H7 (cell line): ENCODE measurements at regions not wholly inside any gene's neighbourhood (a gene's known extent, or its start where the extent isn't known, plus 50 kb on each side); places are given as distances from the start of the nearest gene placed in this dataset.
"Not testable (repeated sequence)": the region's sequence is repeated elsewhere in the genome, so short reads cannot be mapped to it uniquely, and the experiment has no call there.

Experiments used
- DNase-seq: peaks from one replicate; pipeline ENCODE4 v3.0.0; 2012
- H3K27me3 ChIP-seq: 2 replicates; pipeline ENCODE4 v1.6.0; 2011; ENCODE audit warnings: mild to moderate bottlenecking, low read length; ENCODE audit not compliant: control insufficient read depth, insufficient read depth
- H3K36me3 ChIP-seq: replicated peaks from 2 replicates; pipeline ENCODE4 v1.5.1; 2011; ENCODE audit warnings: low read length; ENCODE audit not compliant: control insufficient read depth, insufficient read depth
- H3K4me3 ChIP-seq: 2 replicates; pipeline ENCODE4 v1.5.1; 2011; ENCODE audit warnings: low read depth, mild to moderate bottlenecking, control low read depth, low read length, moderate library complexity; ENCODE audit not compliant: insufficient read depth

DNA sequence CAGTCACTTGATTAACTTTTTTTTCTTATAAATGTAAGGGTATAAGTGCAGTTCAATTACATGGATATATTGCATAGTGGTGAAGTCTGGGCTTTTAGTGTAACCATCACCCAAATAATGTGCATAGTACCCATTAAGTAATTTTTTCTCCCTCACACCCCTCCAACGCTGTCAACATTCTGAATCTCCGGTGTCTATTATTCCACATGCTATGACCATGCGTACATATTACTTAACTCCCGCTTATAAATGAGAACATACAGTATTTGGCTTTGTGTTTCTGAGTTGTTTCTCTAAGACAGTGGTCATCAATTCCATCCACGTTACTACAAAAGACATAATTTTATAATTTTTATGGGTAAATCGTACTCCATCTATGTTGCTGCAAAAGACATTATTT is 1191.1 kb downstream of the NCAM2 start:
- no peaks in the 10 kb centered on the region for H3K27me3 ChIP-seq
- no peak overlapping the region for H3K4me3 ChIP-seq
- no peak for DNase-seq
- no peaks in the 10 kb centered on the region for H3K36me3 ChIP-seq

DNA sequence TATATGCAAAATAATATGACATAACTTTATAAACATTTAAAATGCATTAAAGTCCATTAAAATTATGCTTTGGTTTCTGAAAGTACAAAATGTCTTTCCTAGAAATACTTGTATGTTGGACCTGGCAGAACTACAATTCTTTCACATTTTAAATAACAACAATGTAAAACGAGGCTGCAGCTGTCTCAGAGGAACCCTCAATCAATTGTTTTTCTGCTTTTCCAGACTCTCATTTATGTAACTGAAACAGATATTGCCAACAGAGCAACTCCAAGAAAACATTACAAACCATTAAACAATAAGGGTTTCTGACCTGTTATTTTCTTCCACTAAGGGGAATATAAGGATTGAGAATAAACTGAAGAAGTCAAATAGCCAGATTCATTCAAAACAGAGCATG is 1193.4 kb downstream of the NCAM2 start:
- H3K4me3 ChIP-seq = no peak overlapping the region
- DNase-seq = no peak
- no peaks in the 10 kb centered on the region for H3K27me3 ChIP-seq
- H3K36me3 ChIP-seq = no peaks in the 10 kb centered on the region

DNA sequence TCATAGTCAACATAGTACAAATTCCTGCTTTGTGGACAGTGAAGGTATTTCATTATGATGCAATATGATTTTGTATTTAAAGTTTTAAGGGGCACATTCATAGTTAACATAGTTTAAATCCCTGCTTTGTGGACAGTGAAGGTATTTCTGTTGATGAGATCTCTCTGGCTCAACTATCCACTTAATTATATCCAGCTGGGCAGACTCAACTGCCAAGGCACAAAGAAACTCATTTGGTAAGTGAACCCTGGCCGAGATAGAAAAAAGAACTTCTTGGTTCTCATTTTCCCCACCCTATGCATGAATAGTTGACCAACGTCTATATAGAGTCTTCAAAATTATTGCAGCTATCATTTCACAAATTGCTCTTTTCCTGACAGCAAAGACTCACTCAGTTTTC is 1194.6 kb downstream of the NCAM2 start:
- DNase-seq = no peak
- no peak overlapping the region for H3K4me3 ChIP-seq
- H3K36me3 ChIP-seq = no peaks in the 10 kb centered on the region
- no peaks in the 10 kb centered on the region for H3K27me3 ChIP-seq

DNA sequence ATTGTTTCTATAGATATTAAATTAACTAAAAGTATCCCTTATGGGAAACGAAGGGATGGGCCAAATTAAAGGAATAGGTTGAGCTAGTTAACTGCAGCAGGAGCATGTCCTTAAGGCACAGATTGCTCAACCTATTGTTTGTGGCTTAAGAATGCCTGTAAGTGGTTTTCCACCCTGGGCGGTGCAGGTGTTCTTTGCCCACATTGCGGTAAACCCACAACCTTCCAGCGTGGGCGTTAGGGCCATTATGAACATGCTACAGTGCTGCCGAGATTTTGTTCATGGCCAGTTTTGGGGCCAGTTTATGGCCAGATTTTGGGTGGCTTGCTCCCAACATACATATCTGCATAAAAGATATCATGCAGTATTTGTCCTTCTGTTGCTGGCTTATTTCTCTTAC is 1196.8 kb downstream of the NCAM2 start:
- H3K27me3 ChIP-seq, H3K4me3 ChIP-seq, DNase-seq, H3K36me3 ChIP-seq: not testable (repeated sequence)

DNA sequence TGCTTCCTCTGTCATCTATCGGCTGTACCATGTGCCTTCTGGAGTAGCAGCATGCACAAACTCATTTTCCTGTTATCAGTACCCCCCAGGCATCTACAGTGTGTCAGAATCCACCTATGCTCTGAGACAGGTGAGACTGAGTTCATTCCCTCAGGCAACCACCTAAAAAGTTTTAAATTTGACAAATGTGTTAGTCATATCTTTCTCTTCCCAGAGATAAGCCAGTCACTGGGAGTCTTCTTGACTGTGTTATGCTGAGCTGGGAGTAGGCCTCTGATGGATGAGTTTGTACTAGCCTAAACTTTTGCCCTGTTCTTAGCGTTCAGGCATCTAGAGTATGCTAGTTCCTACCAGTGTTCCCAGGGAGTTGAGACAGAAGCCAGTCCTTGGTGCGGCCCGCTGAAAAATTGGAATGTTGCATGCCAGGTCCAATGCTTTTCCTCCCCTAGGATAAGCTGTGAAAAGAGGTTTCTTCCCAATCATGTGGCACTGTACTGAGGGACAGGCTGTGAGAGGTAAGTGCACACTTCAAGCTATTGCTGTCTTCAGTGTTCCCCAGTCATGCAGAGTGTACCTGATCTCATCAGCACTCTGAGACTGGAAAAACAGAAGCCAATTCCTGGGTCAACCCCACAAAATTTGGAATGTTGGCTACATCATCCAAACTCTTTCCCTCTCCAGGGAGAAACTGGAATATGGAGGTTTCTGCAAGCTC is 1202.3 kb downstream of the NCAM2 start:
- DNase-seq = no peak
- Histone ChIP-seq H3K27me3 (no peaks in the 10 kb centered on the region), H3K36me3 (no peaks in the 10 kb centered on the region), H3K4me3 (no peak overlapping the region)

DNA sequence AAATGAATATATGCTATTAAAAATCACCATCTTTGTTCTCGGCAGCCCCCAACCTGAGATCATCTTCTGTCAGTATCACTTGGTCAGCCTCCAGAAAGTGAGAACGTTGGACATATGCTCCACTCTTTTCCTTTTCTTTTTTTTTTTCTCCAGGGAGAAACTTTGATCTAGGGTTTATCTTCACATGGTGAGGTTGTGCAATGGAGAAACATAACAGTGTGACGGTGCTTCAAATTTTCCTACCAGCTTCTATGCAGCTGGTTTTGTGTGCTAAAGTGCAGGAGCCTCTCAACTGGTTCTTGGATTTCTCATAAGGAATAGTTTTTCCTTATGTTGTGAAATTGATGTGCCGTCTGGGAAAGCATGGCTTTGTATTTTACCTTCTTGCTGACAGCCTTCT is 1202.9 kb downstream of the NCAM2 start:
- Histone ChIP-seq H3K36me3 (no peaks in the 10 kb centered on the region), H3K27me3 (no peaks in the 10 kb centered on the region)

DNA sequence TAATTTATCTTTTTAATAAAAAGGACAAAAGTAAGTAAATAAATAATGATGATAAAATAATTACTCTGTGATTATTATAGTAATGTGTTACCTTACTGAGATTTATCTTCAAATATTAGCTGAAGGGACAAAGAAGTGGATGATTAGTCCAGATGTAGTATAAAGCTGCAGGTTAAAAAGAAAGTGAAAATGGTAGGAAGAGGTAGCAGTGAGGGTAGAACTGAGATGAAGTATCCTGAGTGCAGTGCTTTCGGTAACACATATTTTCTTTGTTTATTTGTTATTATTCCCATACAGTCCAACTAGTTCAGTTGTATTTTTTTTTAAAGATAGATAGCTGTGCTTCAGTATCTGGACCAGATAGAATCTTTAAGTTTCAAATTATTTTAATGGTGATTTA is 1203.5 kb downstream of the NCAM2 start:
- Histone ChIP-seq H3K27me3 (no peaks in the 10 kb centered on the region), H3K36me3 (no peaks in the 10 kb centered on the region)

More for the DNA sequence above, 1202.9 kb downstream of the NCAM2 start:
- no peak overlapping the region for H3K4me3 ChIP-seq
- no peak for DNase-seq

DNA sequence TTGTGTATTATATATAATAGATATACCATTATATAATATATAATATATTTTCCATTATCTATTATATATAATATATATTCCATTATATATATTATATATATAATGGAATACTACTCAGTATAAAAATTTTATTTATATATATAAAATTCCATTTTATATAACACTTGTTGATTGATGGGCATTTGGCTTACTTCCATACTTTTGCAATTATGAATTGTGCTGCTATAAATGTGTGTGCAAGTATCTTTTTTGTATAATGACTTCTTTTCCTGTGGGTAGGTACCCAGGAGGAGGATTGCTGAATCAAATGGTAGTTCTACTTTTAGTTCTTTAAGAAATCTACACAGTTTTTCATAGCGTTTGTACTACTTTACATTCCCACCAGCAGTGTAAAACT is 1211.1 kb downstream of the NCAM2 start:
- no peaks in the 10 kb centered on the region for H3K36me3 ChIP-seq
- DNase-seq = no peak
- no peaks in the 10 kb centered on the region for H3K27me3 ChIP-seq
- no peak overlapping the region for H3K4me3 ChIP-seq

More for the DNA sequence above, 1203.5 kb downstream of the NCAM2 start:
- no peak overlapping the region for H3K4me3 ChIP-seq
- no peak for DNase-seq

DNA sequence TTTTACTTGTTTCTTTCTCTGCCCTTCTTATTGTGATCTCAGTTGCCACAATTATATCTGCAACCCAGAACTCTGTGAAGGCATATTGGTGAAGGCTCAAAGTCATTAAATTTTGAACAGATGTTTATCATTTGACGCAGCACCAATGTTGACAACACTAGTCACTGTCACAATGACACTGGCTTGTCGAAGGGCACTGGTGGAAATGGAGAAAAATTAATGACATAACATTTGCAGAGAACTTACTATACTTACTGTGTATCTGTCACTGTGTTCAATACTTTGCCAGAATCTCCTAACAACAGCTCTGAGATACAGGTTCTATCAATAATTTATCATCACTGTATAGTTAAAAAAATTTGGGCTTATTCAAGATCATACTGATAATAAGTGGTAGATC is 1213.7 kb downstream of the NCAM2 start:
- H3K36me3 ChIP-seq = no peaks in the 10 kb centered on the region
- no peak overlapping the region for H3K4me3 ChIP-seq
- no peak for DNase-seq
- no peaks in the 10 kb centered on the region for H3K27me3 ChIP-seq

DNA sequence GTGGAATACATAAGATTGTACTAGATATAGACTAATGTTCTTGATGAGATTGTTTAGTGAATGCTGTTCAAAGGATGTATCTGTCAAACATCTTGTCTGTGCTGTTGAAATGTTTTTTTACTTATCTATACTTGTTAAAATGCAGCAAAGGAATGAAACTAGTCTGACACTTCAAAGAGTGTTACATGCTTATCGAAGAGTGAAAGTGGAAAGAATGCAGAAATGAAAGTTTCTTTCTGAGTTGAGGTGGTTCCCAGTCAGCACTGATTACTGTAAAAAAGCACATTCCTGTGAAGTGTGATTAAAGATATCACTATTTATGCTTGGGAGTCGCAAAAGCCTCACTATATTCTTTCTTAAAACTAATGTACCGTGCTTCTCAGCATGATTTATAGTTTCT is 1225.2 kb downstream of the NCAM2 start:
- Histone ChIP-seq H3K36me3 (no peaks in the 10 kb centered on the region), H3K4me3 (no peak overlapping the region), H3K27me3 (no peaks in the 10 kb centered on the region)
- DNase-seq = no peak

DNA sequence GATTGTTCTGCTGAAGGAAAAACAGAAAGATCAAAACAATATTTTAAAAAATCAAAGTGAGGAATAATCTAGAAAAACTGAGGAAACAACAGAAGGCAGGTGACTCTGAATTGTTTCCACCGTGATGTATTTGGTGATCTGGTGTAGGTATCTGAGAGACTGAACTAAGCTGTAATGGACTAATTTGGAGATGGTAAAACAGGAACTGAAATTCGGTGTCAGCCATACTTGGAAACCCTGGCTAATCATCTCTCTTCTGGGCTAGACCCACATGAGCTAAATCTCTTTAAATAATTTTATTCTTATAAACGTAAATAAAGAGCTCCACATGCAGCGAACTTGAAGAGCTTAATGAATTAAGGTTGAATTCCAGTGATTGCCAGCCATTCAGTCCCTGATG is 1226.1 kb downstream of the NCAM2 start:
- Histone ChIP-seq H3K4me3 (no peak overlapping the region), H3K36me3 (no peaks in the 10 kb centered on the region), H3K27me3 (no peaks in the 10 kb centered on the region)
- no peak for DNase-seq

DNA sequence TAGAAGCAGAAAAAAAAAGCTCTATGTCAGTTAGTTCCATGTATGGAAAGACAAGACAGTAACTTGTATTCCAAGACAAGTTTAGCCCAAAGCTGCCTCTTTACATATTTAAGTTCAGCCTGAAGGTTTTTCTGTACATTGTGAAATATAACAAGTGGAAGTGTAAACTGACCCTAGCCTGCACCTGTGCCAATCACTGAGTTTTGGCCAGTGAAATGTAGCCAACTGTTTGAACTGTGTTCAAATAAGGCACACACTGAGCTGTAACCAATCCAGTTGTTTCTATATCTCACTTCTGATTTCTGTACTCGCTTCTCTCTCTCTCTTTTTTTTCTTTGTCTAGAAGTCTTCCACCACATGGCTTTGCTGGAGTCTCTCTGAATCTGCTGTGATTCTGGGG is 1227.1 kb downstream of the NCAM2 start:
- Histone ChIP-seq H3K36me3 (no peaks in the 10 kb centered on the region), H3K27me3 (no peaks in the 10 kb centered on the region), H3K4me3 (no peak overlapping the region)
- DNase-seq = no peak

DNA sequence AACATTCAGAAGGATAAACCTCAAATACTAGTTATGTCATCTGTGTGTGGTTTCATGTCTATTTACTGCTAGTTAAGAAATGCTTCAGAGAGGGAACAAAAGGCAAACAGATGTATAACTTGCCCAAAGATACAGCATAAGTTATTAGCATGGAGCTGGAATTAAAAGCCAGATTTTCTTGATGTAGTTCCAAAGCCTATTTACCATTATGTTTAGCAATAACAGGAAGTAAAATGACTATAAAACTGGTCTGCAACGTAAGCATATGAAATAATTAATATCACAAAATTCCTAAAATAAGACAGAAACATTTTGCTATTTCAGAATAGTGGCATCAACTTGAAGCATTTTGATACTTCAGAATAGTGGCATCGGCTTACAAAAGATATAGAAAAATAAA is 1232.8 kb downstream of the NCAM2 start:
- Histone ChIP-seq H3K36me3 (no peaks in the 10 kb centered on the region), H3K4me3 (no peak overlapping the region), H3K27me3 (no peaks in the 10 kb centered on the region)
- DNase-seq = no peak

DNA sequence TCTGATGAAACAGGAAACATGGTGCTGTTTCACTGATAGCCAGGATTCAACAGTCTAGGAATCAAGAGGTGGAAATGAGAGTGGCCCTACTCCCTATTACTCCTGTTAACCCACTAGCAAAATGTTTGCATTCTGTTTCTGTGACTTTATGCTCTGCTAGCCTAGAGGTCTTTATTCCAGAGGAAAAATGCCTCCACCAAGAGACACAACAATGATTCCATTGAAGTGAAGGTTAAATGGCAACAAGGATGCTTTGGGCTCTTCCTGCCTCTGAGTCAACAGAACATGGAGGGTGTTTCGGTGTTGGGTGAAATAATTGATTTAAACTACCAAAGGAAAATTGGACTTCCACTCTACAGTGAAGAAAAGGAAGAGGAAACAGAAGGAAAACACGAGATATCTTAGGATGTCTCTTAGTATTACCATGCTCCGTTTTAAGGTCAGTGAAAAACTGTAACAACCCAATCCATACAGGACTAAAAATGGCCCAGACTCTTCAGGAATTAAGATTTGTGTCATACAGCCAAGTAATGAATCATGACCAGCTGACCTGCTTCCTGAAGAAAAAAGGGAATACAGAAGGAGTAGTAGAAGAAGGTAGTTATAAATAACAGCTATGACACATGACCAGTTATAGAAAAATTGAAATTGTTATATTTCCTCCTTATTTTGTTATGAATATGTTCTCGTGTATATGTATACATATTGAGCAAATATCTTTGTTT is 1237.8 kb downstream of the NCAM2 start:
- Histone ChIP-seq H3K36me3 (no peaks in the 10 kb centered on the region), H3K27me3 (no peaks in the 10 kb centered on the region), H3K4me3 (no peak overlapping the region)
- no peak for DNase-seq

DNA sequence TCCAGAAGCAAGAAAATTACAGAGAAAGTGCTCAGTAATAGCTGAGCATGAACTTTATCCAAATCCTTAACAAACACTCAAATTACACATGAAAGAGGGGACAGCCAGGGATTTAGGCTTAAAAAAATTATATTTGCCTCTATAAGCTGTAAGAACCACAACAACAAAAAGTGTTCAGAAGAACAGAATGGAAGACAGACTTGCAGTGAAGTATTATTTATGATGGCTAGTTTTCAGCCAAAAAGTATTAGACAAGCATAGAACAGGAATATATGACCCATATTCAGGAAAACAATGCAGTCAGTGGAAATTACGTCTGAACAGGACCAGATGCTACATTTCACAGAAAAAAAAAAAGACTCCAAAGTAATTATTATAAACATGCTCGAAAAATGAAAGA is 1246.3 kb downstream of the NCAM2 start:
- H3K4me3 ChIP-seq = no peak overlapping the region
- no peaks in the 10 kb centered on the region for H3K36me3 ChIP-seq
- no peak for DNase-seq
- no peaks in the 10 kb centered on the region for H3K27me3 ChIP-seq
